ENCODE measurements at regions not wholly inside any gene's neighbourhood (a gene's known extent, or its start where the extent isn't known, plus 50 kb on each side); places are given as distances from the start of the nearest gene placed in this dataset.

DNA sequence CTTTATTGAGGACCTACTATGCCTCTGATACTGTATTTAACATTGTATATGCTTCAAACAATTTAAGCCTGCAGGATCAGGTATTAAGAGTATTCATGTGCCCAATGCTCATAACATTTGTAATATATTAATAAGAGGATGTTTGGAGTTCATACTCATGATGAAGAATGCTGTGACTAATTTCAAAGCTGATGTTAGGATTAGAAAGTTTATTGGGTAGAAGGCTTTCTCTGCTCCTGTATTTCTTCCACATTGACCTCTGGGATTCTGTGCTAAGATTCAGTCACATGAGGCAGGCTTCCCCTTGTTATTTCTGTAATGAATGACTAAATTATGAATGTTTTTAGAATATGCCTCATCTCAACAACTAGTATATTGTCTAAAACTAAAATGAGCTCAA, 456.4 kb downstream of the NFIB start:
- no peak for TF ChIP-seq REST (IDR thresholded peaks at IDR 0.05; ENCODE audit: low read depth)
- TF ChIP-seq TCF12 (IDR thresholded peaks at IDR 0.05; ENCODE audit: low read depth), result no peak
- no peak for TF ChIP-seq EP300 (IDR thresholded peaks at IDR 0.05; ENCODE audit: borderline replicate concordance)
- TF ChIP-seq TAF1 (IDR thresholded peaks at IDR 0.05; ENCODE audit: low read depth), result no peak
- TF ChIP-seq RAD21 (IDR thresholded peaks at IDR 0.05; ENCODE audit: low read depth), result no peak
- TF ChIP-seq, protein P1, sequence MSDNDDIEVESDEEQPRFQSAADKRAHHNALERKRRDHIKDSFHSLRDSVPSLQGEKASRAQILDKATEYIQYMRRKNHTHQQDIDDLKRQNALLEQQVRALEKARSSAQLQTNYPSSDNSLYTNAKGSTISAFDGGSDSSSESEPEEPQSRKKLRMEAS (IDR thresholded peaks at IDR 0.05), result no peak

GRCh38 chr9:13847270-13847669, 466.7 kb downstream of the NFIB start:
- TF ChIP-seq TCF12 (IDR thresholded peaks at IDR 0.05; ENCODE audit: low read depth) (no peak), TAF1 (IDR thresholded peaks at IDR 0.05; ENCODE audit: low read depth) (no peak), ZBTB7A (IDR thresholded peaks at IDR 0.05; ENCODE audit: low read depth) (no peak), CREB1 (IDR thresholded peaks at IDR 0.05; ENCODE audit: low read depth) (no peak), NFIC (IDR thresholded peaks at IDR 0.05) (no peak), RAD21 (IDR thresholded peaks at IDR 0.05; ENCODE audit: low read depth) (no peak), EP300 (IDR thresholded peaks at IDR 0.05; ENCODE audit: borderline replicate concordance) (no peak), FOXM1 (IDR thresholded peaks at IDR 0.05; ENCODE audit: borderline replicate concordance, low read depth) (no peak), EGR1 (IDR thresholded peaks at IDR 0.05) (no peak), TEAD4 (IDR thresholded peaks at IDR 0.05) (no peak)
- TF ChIP-seq, protein P2, sequence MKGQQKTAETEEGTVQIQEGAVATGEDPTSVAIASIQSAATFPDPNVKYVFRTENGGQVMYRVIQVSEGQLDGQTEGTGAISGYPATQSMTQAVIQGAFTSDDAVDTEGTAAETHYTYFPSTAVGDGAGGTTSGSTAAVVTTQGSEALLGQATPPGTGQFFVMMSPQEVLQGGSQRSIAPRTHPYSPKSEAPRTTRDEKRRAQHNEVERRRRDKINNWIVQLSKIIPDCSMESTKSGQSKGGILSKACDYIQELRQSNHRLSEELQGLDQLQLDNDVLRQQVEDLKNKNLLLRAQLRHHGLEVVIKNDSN (IDR thresholded peaks at IDR 0.05), result no peak

DNA sequence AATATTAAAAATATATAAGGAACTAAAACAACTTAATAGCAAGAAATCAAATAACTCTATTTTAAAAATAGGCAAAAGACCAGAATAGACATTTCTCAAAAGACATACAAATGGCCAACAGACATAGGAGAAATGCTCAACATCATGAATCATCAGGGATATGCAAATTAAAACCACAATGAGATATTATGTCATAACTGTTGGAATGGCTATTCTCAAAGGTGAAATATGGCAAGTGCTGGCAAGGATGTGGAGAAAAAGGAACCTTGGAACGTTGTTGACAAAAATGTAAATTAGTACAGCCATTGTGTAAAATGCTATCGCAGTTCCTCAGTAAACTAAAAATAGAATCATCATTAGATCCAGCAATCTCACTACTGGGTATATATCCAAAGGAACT, 468.5 kb downstream of the NFIB start:
- TF ChIP-seq NFIC (IDR thresholded peaks at IDR 0.05) (no peak), REST (IDR thresholded peaks at IDR 0.05; ENCODE audit: low read depth) (no peak), TAF1 (IDR thresholded peaks at IDR 0.05; ENCODE audit: low read depth) (no peak), TCF12 (IDR thresholded peaks at IDR 0.05; ENCODE audit: low read depth) (no peak), CREB1 (IDR thresholded peaks at IDR 0.05; ENCODE audit: low read depth) (no peak), ZBTB7A (IDR thresholded peaks at IDR 0.05; ENCODE audit: low read depth) (no peak), CEBPB (IDR thresholded peaks at IDR 0.05) (no peak), TEAD4 (IDR thresholded peaks at IDR 0.05) (no peak), YY1 (IDR thresholded peaks at IDR 0.05; ENCODE audit: low read depth) (no peak), RAD21 (IDR thresholded peaks at IDR 0.05; ENCODE audit: low read depth) (no peak), EP300 (IDR thresholded peaks at IDR 0.05; ENCODE audit: borderline replicate concordance) (no peak), FOXM1 (IDR thresholded peaks at IDR 0.05; ENCODE audit: borderline replicate concordance, low read depth) (no peak), EGR1 (IDR thresholded peaks at IDR 0.05) (no peak)
- TF ChIP-seq, protein P2 (IDR thresholded peaks at IDR 0.05), result no peak
- TF ChIP-seq, protein P1 (IDR thresholded peaks at IDR 0.05), result no peak

DNA sequence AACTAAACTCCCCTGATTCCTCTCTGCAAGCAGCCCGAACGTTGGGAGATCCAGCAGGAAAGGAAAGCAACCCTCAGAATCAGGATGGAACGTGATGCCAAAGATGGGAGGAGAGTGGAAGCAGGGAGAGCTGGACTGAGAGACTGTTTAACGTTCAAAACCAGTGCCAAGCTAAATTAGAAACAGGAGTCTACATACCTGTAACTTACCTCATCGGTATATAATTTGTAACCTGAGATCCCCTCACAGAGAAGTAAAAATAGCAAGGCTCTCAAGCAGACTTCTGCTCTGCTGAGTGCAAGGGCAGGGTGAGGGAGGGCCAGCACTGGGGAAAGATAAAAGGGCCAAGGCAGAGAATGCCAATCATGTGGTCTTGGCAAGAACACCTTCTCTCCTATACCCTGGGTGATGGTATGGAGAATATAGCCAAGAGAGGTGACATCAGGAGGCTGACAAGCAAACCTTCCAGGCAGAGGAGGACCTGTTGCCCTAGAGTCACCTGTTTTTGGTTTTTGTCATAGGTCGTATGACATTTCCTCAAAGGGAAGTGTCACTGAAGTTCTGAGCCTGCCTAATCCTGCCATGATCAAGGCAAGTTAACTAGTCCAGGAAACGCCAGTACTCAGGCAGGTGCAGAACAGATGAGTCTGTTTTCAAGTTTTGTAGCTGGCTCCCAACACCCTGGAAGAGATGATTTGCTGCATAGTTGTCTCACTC, 472.0 kb downstream of the NFIB start:
- TF ChIP-seq FOXM1 (IDR thresholded peaks at IDR 0.05; ENCODE audit: borderline replicate concordance, low read depth), result no peak
- TF ChIP-seq EP300 (IDR thresholded peaks at IDR 0.05; ENCODE audit: borderline replicate concordance), result peak; percentile 62; the same call in 1 of the 2 replicates
- peak; percentile 57; the same call in 1 of the 2 replicates for TF ChIP-seq NFIC (IDR thresholded peaks at IDR 0.05)
- peak; percentile 71 for TF ChIP-seq TEAD4 (IDR thresholded peaks at IDR 0.05)
- peak; percentile 40; the same call in 1 of the 2 replicates for TF ChIP-seq TCF12 (IDR thresholded peaks at IDR 0.05; ENCODE audit: low read depth)

- TF ChIP-seq EGR1 (IDR thresholded peaks at IDR 0.05), result no peak
- TF ChIP-seq CEBPB (IDR thresholded peaks at IDR 0.05), result no peak
- TF ChIP-seq TCF12 (IDR thresholded peaks at IDR 0.05; ENCODE audit: low read depth), result no peak
- no peak for TF ChIP-seq ZBTB7A (IDR thresholded peaks at IDR 0.05; ENCODE audit: low read depth)
- TF ChIP-seq YY1 (IDR thresholded peaks at IDR 0.05; ENCODE audit: low read depth), result no peak
- TF ChIP-seq TEAD4 (IDR thresholded peaks at IDR 0.05), result no peak
- no peak for TF ChIP-seq CREB1 (IDR thresholded peaks at IDR 0.05; ENCODE audit: low read depth)
- TF ChIP-seq, protein P2 (IDR thresholded peaks at IDR 0.05), result no peak
- TF ChIP-seq FOXM1 (IDR thresholded peaks at IDR 0.05; ENCODE audit: borderline replicate concordance, low read depth), result no peak
- no peak for TF ChIP-seq TAF1 (IDR thresholded peaks at IDR 0.05; ENCODE audit: low read depth)
- no peak for TF ChIP-seq RAD21 (IDR thresholded peaks at IDR 0.05; ENCODE audit: low read depth)
- TF ChIP-seq REST (IDR thresholded peaks at IDR 0.05; ENCODE audit: low read depth), result no peak
- TF ChIP-seq, protein P1 (IDR thresholded peaks at IDR 0.05), result no peak
- no peak for TF ChIP-seq EP300 (IDR thresholded peaks at IDR 0.05; ENCODE audit: borderline replicate concordance)
- no peak for TF ChIP-seq NFIC (IDR thresholded peaks at IDR 0.05)
Observed at GRCh38 chr9:13832446-13832845, 481.5 kb downstream of the NFIB start.
